Activated CD8-positive, alpha-beta memory T cell treated with anti-CD3 and anti-CD28 coated beads, Interleukin-2, amount 10 ng/mL, durations not matched to agents 7 days and 5 days (primary cell): ENCODE measurements at regions not wholly inside any gene's neighbourhood (a gene's known extent, or its start where the extent isn't known, plus 50 kb on each side); places are given as distances from the start of the nearest gene placed in this dataset.
"Not testable (repeated sequence)": the region's sequence is repeated elsewhere in the genome, so short reads cannot be mapped to it uniquely, and the experiment has no call there.

Source experiments
- ATAC-seq: fragments of 150-1000 bp; cut with Tn5 transposase; one replicate; pipeline ENCODE4 v1.10.0; 2021; ENCODE audit warnings: moderate library complexity
- CTCF ChIA-PET: fragments of 350-600 bp; sonication (Branson Sonifier 250); formaldehyde crosslinking; loops from one replicate; lab custom pipeline; 2021; ENCODE audit warnings: antibody characterized with exemption; lab: Charles Lee
- DNase-seq: peaks from one replicate; pipeline ENCODE4 v3.0.0-alpha.2; 2020
- H3K27ac Mint-ChIP-seq: one replicate; pipeline ENCODE4 v1.8.0; 2021; ENCODE audit warnings: mild to moderate bottlenecking, mixed read lengths
- H3K27me3 Mint-ChIP-seq: one replicate; pipeline ENCODE4 v1.8.0; 2021; ENCODE audit warnings: mixed read lengths
- H3K36me3 Mint-ChIP-seq: one replicate; pipeline ENCODE4 v1.8.0; 2021; ENCODE audit warnings: mild to moderate bottlenecking, mixed read lengths
- H3K4me1 Mint-ChIP-seq: one replicate; pipeline ENCODE4 v1.8.0; 2021; ENCODE audit warnings: mixed read lengths
- H3K4me3 Mint-ChIP-seq: one replicate; pipeline ENCODE4 v1.8.0; 2021; ENCODE audit warnings: mild to moderate bottlenecking, moderate library complexity, mixed read lengths
- H3K9me3 Mint-ChIP-seq: one replicate; pipeline ENCODE4 v1.8.0; 2022; ENCODE audit warnings: low read depth, mixed read lengths

- DNase-seq, H3K36me3 Mint-ChIP-seq, H3K27ac Mint-ChIP-seq, H3K4me3 Mint-ChIP-seq, ATAC-seq, CTCF ChIA-PET, H3K27me3 Mint-ChIP-seq, H3K4me1 Mint-ChIP-seq: not testable (repeated sequence)
- H3K9me3 Mint-ChIP-seq = peaks cover 13% of the 10 kb centered on the region
Observed at GRCh38 chr4:186873095-186873494, 149.4 kb upstream of the FAT1 start.

GRCh38 chr4:186875476-186875875 is 151.8 kb upstream of the FAT1 start:
- H3K4me1 Mint-ChIP-seq = no peaks in the 10 kb centered on the region
- H3K4me3 Mint-ChIP-seq = no peak overlapping the region
- H3K27ac Mint-ChIP-seq = no peak overlapping the region
- ATAC-seq = no peak
- no peaks in the 10 kb centered on the region for H3K27me3 Mint-ChIP-seq
- peaks cover 13% of the 10 kb centered on the region for H3K9me3 Mint-ChIP-seq
- H3K36me3 Mint-ChIP-seq = no peaks in the 10 kb centered on the region
- DNase-seq = no peak
- CTCF ChIA-PET = no interaction called here

DNA sequence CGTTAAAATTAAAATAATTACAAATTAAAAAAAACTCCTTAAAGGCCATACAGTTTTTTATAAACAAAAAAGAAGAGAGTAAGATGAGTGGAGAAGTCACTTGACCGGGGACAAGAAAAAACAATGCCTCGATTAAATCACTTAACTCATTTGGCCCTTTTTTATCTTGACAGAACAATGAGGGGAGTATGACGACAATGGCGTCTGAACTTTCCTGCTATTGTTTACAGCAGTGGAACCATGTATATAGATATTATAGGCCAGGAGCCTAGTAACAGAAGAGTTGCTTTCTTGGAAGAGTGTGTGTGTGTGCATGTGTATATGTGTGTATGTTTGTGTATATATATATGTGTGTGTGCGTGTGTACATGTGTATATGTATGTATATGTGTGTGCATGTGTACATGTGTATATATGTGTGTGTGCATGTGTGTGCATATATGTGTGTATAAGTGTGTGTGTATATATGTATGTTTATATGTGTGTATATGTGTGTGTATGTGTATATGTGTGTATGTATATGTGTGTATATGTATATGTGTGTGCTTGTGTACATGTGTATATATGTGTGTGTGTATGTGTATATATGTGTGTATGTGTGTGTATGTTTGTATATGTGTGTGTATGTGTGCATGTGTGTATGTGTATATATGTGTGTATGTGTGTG is 153.4 kb upstream of the FAT1 start:
- no peak for ATAC-seq
- H3K9me3 Mint-ChIP-seq = peaks cover 13% of the 10 kb centered on the region

GRCh38 chr4:186878203-186878776 is 154.6 kb upstream of the FAT1 start:
- Mint-ChIP-seq H3K27ac (no peak overlapping the region), H3K4me1 (no peaks in the 10 kb centered on the region), H3K4me3 (no peak overlapping the region), H3K36me3 (no peaks in the 10 kb centered on the region), H3K27me3 (no peaks in the 10 kb centered on the region), H3K9me3 (peaks cover 13% of the 10 kb centered on the region)
- ATAC-seq (no peak), DNase-seq (no peak)
- CTCF ChIA-PET = no interaction called here

More for the DNA sequence above, 153.4 kb upstream of the FAT1 start:
- no peak for DNase-seq
- H3K27ac Mint-ChIP-seq = no peak overlapping the region
- no peaks in the 10 kb centered on the region for H3K4me1 Mint-ChIP-seq
- H3K27me3 Mint-ChIP-seq = no peaks in the 10 kb centered on the region
- CTCF ChIA-PET = no interaction called here
- no peak overlapping the region for H3K4me3 Mint-ChIP-seq
- no peaks in the 10 kb centered on the region for H3K36me3 Mint-ChIP-seq

DNA sequence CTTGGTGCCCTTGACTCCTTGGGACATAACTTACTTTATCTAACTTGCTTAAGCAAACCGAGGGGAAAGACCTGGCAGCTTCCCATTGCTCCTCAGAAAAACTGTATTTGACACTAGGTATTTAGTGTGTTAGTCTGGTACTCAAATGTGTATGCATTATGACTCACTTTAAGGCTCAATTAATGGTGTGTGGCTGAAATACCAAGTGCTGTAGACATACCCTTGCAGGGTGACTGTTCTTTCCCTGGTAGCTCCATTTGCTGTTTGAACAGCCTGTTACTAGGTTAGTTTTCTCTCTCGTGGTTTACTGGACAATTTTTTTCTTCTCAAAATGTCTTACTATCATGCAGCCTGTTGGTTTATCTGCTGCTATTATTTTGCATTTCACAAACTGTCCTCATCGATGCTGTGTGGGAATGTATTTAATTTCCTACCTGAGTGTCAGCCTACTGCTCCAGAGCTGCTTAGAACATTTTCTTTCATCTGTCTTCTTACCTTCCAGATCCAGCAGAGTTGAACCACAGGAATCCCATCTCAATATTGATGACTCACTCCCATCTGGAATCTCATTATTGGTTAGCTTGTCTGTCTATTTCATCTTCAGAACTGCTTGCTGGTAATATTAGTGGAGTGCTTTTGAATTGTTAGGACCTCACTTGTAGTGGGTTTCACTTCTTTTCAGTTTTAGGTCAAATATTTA is 158.0 kb upstream of the FAT1 start:
- H3K27ac Mint-ChIP-seq = no peak overlapping the region
- H3K9me3 Mint-ChIP-seq = peaks cover 7% of the 10 kb centered on the region
- H3K36me3 Mint-ChIP-seq = no peaks in the 10 kb centered on the region
- H3K4me3 Mint-ChIP-seq = no peak overlapping the region
- H3K27me3 Mint-ChIP-seq = no peaks in the 10 kb centered on the region
- DNase-seq = no peak
- no peaks in the 10 kb centered on the region for H3K4me1 Mint-ChIP-seq
- CTCF ChIA-PET = no interaction called here
- no peak for ATAC-seq

- peaks cover 3% of the 10 kb centered on the region for H3K9me3 Mint-ChIP-seq
- no peaks in the 10 kb centered on the region for H3K27me3 Mint-ChIP-seq
- H3K4me1 Mint-ChIP-seq = no peaks in the 10 kb centered on the region
- no peak overlapping the region for H3K27ac Mint-ChIP-seq
- DNase-seq (no peak), ATAC-seq (no peak)
- no peak overlapping the region for H3K4me3 Mint-ChIP-seq
- H3K36me3 Mint-ChIP-seq = no peaks in the 10 kb centered on the region
- CTCF ChIA-PET = no interaction called here
Observed at GRCh38 chr4:186882293-186882692, 158.6 kb upstream of the FAT1 start.

GRCh38 chr4:186885289-186885688 is 161.6 kb upstream of the FAT1 start:
- no peak for DNase-seq
- Mint-ChIP-seq H3K27ac (no peak overlapping the region), H3K27me3 (no peaks in the 10 kb centered on the region), H3K36me3 (no peaks in the 10 kb centered on the region), H3K9me3 (peaks cover 4% of the 10 kb centered on the region), H3K4me3 (no peak overlapping the region), H3K4me1 (no peaks in the 10 kb centered on the region)
- CTCF ChIA-PET = no interaction called here
- no peak for ATAC-seq

GRCh38 chr4:186886759-186887158 is 163.1 kb upstream of the FAT1 start:
- DNase-seq = no peak
- ATAC-seq = no peak
- H3K27me3 Mint-ChIP-seq = no peaks in the 10 kb centered on the region
- H3K9me3 Mint-ChIP-seq = peaks cover 7% of the 10 kb centered on the region
- no peak overlapping the region for H3K4me3 Mint-ChIP-seq
- CTCF ChIA-PET = no interaction called here
- no peak overlapping the region for H3K27ac Mint-ChIP-seq
- no peaks in the 10 kb centered on the region for H3K36me3 Mint-ChIP-seq
- no peaks in the 10 kb centered on the region for H3K4me1 Mint-ChIP-seq

GRCh38 chr4:186887291-186887700 is 163.6 kb upstream of the FAT1 start:
- Mint-ChIP-seq H3K36me3 (no peaks in the 10 kb centered on the region), H3K4me1 (no peaks in the 10 kb centered on the region), H3K27ac (no peak overlapping the region), H3K9me3 (peaks cover 7% of the 10 kb centered on the region), H3K4me3 (no peak overlapping the region), H3K27me3 (no peaks in the 10 kb centered on the region)
- ATAC-seq (no peak), DNase-seq (no peak)
- CTCF ChIA-PET = no interaction called here

- Mint-ChIP-seq H3K27ac (no peak overlapping the region), H3K4me1 (no peaks in the 10 kb centered on the region), H3K27me3 (no peaks in the 10 kb centered on the region), H3K4me3 (no peak overlapping the region), H3K9me3 (peaks cover 10% of the 10 kb centered on the region), H3K36me3 (no peaks in the 10 kb centered on the region)
- no peak for ATAC-seq
- CTCF ChIA-PET = no interaction called here
- DNase-seq = no peak
Observed at GRCh38 chr4:186887752-186888151, 164.1 kb upstream of the FAT1 start.

- CTCF ChIA-PET = no interaction called here
- H3K4me1 Mint-ChIP-seq = no peaks in the 10 kb centered on the region
- H3K9me3 Mint-ChIP-seq = peaks cover 15% of the 10 kb centered on the region
- H3K36me3 Mint-ChIP-seq = no peaks in the 10 kb centered on the region
- ATAC-seq (no peak), DNase-seq (no peak)
- no peaks in the 10 kb centered on the region for H3K27me3 Mint-ChIP-seq
- H3K27ac Mint-ChIP-seq = no peak overlapping the region
- H3K4me3 Mint-ChIP-seq = no peak overlapping the region
Observed at GRCh38 chr4:186889876-186890643, 166.4 kb upstream of the FAT1 start.

- no peak for DNase-seq
- CTCF ChIA-PET = no interaction called here
- H3K4me3 Mint-ChIP-seq = no peak overlapping the region
- H3K9me3 Mint-ChIP-seq = peaks cover 21% of the 10 kb centered on the region
- H3K27ac Mint-ChIP-seq = no peak overlapping the region
- H3K4me1 Mint-ChIP-seq = no peaks in the 10 kb centered on the region
- H3K36me3 Mint-ChIP-seq = no peaks in the 10 kb centered on the region
- ATAC-seq = no peak
- no peaks in the 10 kb centered on the region for H3K27me3 Mint-ChIP-seq
Observed at GRCh38 chr4:186891859-186892486, 168.3 kb upstream of the FAT1 start.

DNA sequence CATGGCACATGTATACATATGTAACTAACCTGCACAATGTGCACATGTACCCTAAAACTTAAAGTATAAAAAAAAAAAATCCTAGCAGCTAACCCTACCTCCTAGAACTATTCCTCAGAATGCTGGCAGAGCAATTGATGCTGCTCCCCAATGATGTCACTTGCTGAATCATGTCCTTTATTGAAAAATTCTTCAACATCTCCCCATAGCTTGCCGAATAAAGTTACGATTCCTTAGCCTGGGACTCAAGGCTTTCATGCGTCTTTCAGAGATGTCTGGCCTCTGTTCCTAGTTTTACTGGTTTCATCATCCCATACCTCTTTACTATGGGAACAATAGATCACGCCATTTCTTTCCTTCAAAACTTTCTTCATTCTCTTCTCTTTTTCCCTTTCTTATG is 174.7 kb upstream of the FAT1 start:
- H3K27me3 Mint-ChIP-seq = no peaks in the 10 kb centered on the region
- peaks cover 17% of the 10 kb centered on the region for H3K9me3 Mint-ChIP-seq
- ATAC-seq = no peak
- H3K4me3 Mint-ChIP-seq = no peak overlapping the region
- no peak overlapping the region for H3K27ac Mint-ChIP-seq
- CTCF ChIA-PET = no interaction called here
- H3K36me3 Mint-ChIP-seq = no peaks in the 10 kb centered on the region
- no peaks in the 10 kb centered on the region for H3K4me1 Mint-ChIP-seq
- DNase-seq = no peak
